NCI-H1092 treated with DMSO at 0.1 percent for 48 hours (cell line): ENCODE measurements at regions not wholly inside any gene's neighbourhood (a gene's known extent, or its start where the extent isn't known, plus 50 kb on each side); places are given as distances from the start of the nearest gene placed in this dataset.

Source experiments
- DNase-seq: peaks from one replicate; lab custom pipeline; 2025; lab: John Stamatoyannopoulos, UW

DNA sequence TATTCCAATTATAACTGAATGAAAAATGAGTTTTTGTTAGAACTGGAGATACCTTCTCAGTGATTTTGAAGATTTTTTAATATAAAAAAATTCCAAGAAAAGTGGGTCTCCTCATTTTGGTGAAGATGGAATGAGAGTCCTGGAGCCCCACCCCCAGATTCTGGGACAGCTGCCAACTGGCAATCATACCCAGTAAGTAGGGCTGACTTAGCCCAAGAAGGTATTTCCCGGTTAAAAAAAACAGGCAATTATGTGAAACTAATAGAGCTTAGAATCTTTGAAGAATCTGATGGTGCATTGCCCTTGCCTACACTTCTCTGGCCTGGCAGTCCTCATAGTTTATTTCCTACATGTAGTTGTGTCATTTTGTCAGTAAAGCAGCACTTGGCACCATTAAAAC is 52.8 kb upstream of the VWDE start:
- peak; percentile 43 for DNase-seq

DNA sequence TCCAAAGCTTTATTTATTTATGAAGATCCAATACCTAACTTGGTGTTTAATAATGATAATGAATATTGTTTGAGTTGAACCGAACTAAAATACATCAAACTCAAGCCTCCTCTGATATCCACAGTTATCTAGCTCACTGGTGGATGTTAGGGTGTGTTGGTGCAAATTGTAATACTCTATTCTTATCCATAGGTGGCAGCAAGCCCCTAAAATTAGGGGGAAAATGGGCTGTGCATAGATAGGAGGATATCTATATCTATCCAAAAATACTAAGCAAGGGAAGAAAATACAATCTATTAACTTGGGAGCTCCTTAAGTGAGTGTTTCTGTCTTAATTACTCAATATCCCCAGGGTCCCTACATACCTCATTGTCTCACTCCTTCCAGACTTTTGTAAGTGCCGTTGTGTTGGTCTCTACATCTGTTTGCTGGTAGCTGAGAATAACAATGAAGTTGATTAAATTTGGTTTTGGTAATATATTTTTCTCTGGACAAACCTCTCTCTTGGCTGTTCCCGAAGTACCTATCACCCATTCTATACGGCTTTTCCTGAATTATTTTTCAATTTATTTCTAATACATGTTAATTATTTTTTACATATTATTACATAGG is 55.0 kb upstream of the VWDE start:
- DNase-seq, result peak; percentile 82

DNA sequence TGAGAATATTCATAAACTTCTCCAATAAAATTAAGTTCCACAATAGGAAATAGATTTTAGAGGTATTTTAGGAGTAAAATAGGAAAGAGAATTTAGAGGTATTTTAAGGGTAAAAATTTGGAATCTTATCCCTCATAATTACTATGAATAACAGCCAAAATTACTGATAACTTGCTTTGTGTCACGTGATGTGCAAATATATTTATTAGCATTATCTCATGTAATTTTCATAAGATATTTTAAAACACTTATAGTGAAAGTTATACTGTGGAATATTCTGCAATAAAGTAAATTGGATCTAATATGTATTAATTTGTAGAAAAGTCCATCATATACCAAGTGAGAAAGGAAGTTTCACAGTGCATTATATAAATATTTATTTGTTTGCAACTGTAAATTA is 64.2 kb upstream of the VWDE start:
- DNase-seq, result no peak

DNA sequence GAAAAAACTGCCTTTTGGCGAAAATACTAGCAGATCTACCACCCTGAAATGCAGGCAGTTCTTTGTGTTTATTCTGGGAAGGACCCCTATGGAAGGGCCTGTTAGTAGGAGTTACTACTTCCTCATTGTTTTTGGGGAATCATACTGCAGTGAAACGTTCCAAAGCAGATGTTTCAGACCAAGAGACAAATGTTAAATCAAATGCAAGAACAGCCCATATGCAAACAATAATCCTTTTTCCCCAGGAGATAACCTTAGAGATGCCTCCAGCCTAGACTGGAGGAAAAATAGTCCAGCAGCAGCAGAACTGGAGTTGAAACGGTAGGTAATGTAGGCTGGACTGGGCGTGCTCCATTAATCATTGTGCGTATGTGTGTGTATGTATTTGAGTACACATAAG is 65.9 kb upstream of the VWDE start:
- no peak for DNase-seq

DNA sequence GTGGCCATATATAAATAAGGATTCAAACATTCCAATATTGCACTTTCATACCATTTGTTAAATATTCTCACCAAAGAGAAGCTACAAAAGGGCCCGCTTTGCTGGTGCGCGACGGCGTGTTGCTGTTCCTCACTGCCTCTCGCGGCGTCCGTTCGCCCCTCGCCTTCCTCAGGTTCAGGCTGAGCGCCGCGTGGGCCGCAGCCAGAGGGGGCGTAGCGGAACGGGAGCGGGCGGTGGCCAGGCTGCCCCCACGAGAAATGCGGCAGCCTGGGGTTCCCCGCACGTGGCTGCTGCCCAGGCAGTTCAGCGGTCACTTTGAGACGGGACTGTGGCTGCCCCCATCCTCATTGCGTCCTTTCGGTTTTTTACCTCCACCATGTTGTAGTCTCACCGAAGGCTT is 67.3 kb upstream of the VWDE start:
- no peak for DNase-seq

DNA sequence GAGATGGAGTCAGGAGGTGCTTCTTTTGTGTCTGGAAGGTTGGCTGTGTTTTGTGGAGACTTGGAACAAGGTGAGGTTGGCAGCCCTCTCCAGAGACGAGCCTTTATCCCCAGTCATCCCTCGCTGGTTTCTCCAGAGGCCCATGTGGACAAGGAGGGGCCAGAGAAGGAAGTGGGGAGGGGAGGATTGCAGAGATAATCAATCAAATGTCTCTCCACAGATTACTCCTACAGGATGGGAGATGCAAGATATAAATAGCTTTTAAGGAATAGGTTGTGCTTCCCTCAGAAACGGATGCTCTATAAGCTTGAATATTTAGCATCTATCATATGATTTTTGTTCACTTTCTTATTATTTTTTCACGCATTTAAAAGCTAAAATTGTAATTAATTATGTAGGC is 70.4 kb upstream of the VWDE start:
- DNase-seq, result no peak

DNA sequence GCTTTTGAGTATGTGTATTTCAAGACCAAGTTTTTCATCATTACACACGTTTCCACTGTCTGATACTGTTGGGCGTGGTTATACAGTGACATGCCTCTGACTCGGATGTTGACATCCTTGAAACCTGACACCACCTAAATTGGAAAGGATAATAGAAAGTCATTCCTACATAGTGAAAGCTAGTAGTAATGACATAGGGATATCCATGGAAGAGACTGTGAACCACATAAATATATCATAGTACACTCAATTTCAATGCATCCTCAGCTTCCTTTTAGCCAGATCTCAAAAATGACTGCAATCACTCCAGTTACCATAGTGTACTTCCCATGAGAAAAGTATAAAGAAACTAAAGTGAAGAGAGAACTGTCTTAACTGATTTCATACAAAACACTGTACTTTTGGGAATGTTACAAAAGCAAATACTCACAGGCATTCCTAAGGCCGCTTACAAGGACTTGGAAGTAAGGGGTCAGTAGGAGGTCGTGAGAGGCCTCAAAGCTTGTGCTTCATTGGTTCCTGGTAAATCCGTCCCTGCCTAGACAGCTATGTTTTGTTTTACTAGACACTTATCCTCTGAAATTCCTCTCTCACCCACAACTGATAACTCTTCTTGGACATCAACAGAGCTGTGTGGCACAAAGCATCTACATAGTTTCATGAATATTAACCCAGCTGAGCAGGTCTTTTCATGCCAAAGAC is 71.8 kb upstream of the VWDE start:
- no peak for DNase-seq

DNA sequence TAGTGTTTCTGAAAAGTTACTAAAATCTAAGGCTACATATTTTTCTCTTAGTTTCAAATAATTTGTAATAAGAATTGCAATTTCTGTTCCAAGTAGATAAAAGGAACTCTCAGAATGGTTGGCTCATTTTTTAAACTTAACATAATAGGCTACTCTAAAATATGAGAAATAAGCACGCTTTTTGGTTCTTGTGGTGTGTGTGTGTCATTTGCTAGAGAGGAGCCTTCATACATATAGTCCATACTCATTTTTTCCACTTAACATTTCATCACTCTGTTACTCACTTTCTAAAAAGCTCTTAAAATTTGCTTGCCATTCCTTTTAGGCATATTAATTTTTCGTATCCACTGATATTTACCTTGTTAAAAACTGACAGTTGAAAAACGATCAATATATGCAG is 74.0 kb upstream of the VWDE start:
- DNase-seq, result no peak

DNA sequence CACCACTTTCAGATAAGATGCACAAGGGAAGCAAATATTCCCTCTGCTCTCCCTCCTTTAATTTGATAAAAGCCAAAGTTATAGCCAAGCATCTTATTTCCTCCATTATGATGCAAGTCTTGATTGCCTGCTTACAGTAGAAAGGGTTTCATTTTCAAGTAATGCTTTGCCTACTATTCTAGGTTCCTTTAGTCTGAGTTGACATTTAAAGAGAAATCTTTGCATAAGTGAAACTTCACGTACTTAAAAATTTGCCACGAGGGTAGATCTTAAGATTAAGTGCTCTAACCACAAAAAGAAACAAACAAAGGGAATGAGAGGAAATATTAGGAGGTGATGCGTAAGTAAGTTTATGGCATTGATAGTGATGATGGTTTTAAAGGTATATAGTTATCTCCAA is 78.1 kb upstream of the VWDE start:
- DNase-seq, result no peak

DNA sequence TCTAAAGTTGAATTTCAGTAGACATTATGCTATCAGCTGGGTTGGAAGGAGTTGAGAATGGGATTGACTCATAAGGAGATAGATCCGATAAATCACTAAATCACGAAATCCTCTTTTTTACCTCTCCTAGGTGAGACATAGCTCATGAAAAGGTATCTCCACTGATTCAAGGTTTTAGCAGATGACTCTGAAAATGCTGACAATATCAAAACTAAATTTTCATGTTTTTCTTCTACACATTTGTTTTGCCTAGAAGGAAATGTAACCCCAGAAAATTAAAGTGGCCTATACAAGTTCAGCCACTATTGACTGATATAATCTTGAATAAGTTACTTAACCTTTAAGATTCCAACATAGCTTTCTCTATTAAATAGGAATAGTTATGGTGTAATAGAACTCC is 82.2 kb upstream of the VWDE start:
- no peak for DNase-seq

DNA sequence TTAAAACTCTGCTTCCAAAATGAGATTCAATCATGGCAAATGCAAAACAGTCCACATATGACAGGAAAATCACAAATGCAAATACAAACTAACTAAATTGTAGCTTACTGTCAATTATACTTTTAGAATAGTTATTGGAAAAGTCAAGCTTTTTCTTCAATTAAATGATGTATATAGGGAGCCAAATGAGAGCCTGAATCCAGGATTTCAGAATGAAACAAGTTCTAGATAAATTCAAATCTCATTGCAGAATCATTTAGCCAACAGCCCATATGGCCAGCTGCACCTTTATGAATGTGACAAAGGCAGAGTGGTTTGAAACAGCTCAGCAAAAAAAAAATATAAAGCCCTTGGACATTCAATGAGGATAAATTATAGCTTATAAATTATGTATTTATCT is 82.2 kb upstream of the SCIN start:
- peak; percentile 91 for DNase-seq

DNA sequence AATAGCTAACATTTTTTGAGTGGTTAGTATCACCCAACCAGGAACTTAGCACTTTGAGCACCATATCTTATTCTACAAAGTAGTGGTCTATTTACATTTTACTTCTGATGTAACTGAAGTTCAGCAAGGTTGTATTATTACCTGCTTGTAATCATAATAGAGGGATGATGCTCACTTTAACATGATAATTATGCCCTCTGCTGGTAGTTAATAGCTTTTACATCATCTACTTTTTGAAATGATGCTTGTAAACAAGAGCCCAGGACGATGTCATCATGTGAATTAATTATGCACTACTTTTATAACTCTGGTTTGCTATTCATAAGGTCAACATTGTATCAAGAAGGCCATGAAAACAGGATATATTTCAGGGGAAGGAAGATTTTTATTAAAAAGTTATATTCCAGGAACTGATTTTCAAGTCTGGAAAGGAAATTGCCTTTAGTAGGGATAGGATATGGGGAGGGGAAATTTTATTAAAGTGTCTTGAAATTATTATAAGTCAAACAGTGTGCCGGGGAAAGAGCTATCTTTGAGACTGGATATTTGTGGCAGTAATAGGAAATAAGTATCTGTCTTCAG is 80.3 kb upstream of the SCIN start:
- DNase-seq, result peak; percentile 93

DNA sequence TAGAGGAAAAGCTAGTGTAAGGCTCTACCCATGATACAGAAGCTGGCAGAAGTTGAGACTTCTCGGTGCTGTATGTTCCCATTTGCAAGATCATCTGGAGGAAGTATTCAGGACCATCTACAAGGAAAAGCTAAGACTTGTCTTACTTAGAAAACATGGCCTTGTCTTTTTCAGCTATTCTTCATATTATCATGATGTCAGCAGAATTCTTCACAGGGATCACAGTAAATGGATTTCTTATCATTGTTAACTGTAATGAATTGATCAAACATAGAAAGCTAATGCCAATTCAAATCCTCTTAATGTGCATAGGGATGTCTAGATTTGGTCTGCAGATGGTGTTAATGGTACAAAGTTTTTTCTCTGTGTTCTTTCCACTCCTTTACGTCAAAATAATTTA is 79.6 kb upstream of the SCIN start:
- DNase-seq, result no peak

DNA sequence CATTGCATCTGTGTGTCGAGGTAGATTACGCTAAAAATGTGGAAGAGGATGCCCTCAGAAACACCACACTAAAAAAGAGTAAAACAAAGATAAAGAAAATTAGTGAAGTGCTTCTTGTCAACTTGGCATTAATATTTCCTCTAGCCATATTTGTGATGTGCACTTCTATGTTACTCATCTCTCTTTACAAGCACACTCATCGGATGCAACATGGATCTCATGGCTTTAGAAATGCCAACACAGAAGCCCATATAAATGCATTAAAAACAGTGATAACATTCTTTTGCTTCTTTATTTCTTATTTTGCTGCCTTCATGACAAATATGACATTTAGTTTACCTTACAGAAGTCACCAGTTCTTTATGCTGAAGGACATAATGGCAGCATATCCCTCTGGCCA is 79.0 kb upstream of the SCIN start:
- DNase-seq, result no peak

DNA sequence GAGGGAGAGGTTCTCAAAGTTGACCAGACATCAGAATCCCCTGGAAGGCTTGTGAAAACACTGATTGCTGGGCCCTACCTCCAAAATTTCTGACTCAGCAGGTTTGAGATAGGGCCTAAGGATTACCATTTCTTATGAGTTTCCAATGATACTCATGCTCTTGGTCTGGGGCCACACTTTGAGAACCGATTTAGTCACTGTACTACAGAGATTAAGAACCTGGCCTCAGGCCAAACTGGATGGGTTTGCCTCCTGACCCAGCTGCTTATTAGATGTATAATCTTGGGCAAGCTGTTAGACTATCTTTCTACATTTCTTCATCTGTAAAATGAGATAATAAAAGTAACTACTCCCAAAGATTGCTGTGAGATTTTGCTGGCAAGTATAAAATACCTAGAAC is 77.1 kb upstream of the SCIN start:
- no peak for DNase-seq

DNA sequence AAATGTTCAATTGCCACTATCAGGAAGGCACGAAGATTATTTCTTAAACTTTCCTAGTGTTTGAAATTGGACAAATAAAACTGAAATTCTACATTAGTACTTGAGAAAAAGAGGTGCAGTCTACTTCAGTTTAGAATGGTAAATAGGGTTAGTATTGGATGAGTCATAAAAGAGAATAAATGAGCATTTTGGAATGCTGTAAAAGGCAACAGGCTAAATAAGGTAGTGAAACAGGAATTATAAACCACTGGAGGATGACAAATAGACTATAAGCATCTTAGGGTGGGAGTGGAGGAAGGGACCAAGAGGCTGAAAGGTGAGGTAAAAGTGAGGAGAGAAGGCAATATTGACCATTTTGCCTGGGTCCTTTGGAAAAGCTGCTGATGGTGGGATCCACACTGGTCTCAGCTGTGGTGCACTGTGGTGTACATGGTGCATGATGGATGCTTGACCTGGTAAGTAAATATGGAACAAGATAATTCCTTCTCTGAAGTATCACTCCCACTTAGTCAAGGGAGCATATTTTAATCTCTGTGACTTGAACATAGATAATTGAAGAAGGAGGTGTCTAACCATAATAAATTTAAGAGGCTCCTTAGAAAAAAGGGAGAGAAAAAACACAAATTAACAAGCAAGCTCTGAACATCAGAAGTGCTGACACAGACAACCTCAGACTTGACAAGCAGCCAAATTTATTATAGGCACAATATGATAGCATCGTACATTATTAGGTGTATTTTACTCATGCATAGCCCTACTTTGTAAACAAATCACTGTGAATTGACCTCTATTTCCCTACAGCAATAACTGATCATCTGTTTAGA is 76.4 kb upstream of the SCIN start:
- DNase-seq, result peak; percentile 60

DNA sequence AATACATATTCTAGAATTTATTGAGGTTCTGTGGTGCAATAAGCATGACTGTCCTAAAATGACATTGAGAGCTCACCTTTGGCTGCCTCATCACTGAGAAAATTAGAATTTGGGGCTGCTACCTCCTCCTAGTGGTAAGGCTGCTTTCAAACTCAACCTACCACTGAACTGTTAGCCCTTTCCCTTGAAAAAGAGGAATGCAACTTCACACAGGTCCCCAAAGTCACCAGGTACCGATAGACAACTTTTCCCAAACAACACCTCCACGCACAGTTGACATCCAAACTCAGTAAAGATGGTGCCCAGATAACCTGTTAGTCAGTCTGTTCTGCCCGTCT is 75.9 kb upstream of the SCIN start:
- DNase-seq, result peak; percentile 60

DNA sequence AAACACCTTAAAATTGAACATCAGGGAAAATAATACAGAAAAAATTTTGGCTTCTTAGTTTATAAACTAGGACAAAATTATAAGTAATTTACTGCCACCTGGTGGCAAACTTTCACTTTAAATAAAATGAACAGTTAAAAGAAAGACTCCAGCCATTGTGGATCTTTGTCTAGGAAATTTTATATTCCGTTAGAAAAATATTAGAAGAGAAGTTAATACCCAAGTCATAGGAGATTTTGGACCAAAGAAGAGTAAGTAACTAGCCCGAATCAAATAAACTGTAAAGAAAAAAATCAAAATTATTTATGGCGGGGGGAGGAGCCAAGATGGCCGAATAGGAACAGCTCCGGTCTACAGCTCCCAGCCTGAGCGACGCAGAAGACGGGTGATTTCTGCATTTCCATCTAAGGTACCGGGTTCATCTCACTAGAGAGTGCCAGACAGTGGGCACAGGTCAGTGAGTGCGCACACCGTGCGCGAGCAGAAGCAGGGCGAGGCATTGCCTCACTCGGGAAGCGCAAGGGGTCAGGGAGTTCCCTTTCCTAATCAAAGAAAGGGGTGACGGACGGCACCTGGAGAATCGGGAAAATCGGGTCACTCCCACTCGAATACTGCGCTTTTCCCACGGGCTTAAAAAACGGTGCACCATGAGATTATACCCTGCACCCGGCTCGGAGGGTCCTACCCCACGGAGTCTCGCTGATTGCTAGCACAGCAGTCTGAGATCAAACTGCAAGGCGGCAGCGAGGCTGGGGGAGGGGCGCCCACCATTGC is 73.4 kb upstream of the SCIN start:
- peak; percentile 73 for DNase-seq

DNA sequence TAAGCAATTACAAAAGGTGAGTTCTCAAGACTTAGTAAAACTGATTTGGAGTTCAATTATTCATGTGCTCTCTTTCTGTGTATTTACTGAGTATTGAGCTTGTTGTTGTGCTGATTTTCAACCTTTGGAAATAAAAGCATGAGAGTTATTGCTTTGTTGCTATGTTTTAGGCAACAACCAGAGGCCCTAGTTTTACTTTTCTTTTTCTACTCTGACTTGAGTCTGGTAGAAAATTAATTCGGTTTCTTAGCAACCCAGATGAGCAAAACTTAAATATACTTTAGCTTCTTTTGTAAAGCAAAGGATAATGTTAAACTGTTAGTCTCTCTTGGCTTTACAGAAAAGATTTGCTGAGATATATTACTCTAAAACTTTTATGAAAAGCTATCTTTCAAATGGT is 66.4 kb upstream of the SCIN start:
- no peak for DNase-seq

DNA sequence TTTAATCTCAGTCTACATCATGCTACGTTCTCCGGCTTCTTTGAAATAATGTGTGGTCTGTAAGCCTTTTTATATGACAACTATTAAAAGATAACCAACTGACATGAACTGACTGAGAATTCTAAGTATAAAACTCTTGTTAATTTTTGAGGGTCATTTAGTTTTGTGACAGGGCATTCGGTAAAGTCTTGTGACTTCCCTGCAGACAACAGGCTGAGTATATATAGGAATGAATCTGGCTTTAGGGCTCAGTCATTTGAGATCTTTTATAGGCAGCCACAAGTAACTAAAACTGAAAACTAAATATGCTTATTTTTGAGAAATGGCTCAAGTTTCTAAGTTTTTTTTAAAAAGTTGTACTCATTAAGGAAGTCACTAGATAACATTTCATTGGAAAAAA is 62.5 kb upstream of the SCIN start:
- DNase-seq, result no peak

DNA sequence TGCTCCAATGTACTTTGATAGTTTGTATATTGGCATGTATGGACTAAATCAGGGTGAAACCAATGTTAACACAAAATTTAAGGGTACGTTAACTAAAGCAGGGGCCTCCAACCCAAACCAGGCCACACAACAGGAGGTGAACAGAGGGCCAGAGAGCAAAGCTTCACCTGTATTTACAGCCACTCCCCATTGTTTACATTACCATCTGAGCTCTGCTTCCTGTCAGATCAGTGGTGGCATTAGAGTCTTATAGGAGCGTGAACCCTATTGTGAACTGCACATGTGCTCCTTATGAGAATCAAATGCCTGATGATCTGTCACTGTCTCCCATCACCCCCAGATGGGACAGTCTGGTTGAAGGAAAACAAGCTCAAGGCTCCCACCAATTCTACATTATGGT is 62.0 kb upstream of the SCIN start:
- DNase-seq, result no peak

DNA sequence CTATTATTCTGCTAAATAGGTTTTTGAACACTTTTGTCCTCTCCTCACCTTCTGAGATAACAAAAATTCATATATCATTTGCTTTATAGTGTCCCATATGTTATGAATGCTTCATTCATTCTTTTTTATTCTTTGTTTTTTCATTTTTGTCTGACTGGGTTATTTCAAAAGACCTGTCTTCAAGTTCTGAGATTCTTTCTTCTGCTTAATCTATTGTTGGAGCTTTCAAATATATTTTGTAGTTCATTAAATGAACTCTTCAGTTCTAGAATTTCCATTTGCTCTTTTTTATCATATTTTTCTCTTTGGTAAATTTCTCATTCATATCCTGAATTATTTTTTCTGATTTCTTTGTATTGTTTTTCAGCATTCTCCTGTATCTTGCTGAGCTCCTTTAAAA is 53.1 kb upstream of the SCIN start:
- DNase-seq, result no peak
